ENCODE measurements at regions not wholly inside any gene's neighbourhood (a gene's known extent, or its start where the extent isn't known, plus 50 kb on each side); places are given as distances from the start of the nearest gene placed in this dataset.

DNA sequence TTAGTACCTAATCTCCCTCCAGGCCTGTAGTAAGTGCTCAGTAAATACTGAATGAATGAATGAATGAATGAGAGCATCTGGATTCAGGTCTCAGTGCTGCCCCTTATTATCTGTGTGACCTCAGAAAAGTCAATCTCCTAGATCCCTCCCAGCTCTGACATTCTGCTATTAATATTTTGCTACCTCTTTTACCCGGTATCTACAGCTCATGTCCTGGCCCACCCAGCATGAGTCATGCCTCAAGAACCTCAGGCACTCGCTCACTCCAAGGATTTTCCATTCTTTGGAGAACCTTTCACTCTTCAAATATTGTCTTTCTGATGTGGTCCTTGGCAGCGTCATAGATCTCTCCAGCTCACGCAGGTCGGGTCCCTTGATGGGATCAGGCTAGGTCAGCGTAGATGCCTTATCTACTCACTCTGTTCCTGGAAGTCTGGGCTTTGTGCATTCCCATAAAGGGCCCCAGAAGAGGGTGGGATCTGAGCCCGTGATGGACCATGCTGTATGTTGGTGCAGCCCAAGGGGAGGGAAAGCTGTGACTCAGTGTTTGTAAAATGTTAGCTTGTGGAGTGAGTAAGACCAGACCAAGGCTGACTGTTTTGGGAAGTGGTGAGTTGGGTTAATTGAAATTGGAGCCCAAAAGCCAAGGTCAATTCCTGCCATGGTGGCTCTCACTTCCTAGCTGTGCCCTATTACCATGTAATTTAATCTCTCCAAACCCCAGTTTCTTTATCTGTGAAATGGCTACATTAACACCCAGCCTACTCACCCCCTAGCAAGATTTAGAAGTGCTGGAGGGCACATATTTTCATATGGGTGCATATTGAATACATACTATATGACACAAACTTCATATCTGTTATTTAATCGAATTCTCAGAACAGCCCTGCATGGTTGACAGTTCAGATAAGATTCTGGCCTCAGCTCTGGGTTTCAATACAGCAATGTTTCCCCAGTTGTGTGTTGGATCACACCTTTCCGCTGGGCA lies 214.1 kb upstream of the USP24 start (continued):
- TF ChIP-seq GZF1 (CRISPR knock-in tag; IDR thresholded peaks at IDR 0.05) = 0 out of 2 replicates have a peak, but pooled peaks have one; percentile 39
- TF ChIP-seq ZBTB42 (CRISPR knock-in tag; IDR thresholded peaks at IDR 0.05) = no peak
- no peak for TF ChIP-seq KDM5A (IDR thresholded peaks at IDR 0.05; ENCODE audit: borderline replicate concordance, low read length)
- no peak for TF ChIP-seq AGO2 (optimal IDR thresholded peaks at IDR 0.05; ENCODE audit: low read depth, low read length)
- no peak for TF ChIP-seq HCFC1 (IDR thresholded peaks at IDR 0.05; ENCODE audit: low read depth, low read length)
- no peak for TF ChIP-seq U2AF2 (IDR thresholded peaks at IDR 0.05; ENCODE audit: low read depth, low read length)
- peak; percentile 90 for TF ChIP-seq SAP130 (CRISPR knock-in tag; IDR thresholded peaks at IDR 0.05; ENCODE audit: low read depth)
- TF ChIP-seq, protein P1, sequence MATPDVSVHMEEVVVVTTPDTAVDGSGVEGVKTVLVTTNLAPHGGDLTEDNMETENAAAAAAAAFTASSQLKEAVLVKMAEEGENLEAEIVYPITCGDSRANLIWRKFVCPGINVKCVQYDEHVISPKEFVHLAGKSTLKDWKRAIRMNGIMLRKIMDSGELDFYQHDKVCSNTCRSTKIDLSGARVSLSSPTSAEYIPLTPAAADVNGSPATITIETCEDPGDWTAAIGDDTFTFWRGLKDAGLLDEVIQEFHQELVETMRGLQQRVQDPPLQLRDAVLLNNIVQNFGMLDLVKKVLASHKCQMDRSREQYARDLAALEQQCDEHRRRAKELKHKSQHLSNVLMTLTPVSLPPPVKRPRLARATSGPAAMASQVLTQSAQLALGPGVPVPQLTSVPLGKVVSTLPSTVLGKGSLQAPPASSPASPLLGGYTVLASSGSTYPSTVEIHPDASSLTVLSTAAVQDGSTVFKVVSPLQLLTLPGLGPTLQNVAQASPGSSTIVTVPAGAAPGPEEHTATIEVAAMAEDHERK (CRISPR knock-in tag; IDR thresholded peaks at IDR 0.05; ENCODE audit: low read depth) = 0 out of 2 replicates have a peak, but pooled peaks have one; percentile 37
- no peak for TF ChIP-seq PHB2 (IDR thresholded peaks at IDR 0.05; ENCODE audit: partially characterized antibody)
- TF ChIP-seq NKX3-1 (CRISPR knock-in tag; IDR thresholded peaks at IDR 0.05) = no peak
- TF ChIP-seq ZNF124 (CRISPR knock-in tag; IDR thresholded peaks at IDR 0.05) = no peak
- TF ChIP-seq, protein P2, sequence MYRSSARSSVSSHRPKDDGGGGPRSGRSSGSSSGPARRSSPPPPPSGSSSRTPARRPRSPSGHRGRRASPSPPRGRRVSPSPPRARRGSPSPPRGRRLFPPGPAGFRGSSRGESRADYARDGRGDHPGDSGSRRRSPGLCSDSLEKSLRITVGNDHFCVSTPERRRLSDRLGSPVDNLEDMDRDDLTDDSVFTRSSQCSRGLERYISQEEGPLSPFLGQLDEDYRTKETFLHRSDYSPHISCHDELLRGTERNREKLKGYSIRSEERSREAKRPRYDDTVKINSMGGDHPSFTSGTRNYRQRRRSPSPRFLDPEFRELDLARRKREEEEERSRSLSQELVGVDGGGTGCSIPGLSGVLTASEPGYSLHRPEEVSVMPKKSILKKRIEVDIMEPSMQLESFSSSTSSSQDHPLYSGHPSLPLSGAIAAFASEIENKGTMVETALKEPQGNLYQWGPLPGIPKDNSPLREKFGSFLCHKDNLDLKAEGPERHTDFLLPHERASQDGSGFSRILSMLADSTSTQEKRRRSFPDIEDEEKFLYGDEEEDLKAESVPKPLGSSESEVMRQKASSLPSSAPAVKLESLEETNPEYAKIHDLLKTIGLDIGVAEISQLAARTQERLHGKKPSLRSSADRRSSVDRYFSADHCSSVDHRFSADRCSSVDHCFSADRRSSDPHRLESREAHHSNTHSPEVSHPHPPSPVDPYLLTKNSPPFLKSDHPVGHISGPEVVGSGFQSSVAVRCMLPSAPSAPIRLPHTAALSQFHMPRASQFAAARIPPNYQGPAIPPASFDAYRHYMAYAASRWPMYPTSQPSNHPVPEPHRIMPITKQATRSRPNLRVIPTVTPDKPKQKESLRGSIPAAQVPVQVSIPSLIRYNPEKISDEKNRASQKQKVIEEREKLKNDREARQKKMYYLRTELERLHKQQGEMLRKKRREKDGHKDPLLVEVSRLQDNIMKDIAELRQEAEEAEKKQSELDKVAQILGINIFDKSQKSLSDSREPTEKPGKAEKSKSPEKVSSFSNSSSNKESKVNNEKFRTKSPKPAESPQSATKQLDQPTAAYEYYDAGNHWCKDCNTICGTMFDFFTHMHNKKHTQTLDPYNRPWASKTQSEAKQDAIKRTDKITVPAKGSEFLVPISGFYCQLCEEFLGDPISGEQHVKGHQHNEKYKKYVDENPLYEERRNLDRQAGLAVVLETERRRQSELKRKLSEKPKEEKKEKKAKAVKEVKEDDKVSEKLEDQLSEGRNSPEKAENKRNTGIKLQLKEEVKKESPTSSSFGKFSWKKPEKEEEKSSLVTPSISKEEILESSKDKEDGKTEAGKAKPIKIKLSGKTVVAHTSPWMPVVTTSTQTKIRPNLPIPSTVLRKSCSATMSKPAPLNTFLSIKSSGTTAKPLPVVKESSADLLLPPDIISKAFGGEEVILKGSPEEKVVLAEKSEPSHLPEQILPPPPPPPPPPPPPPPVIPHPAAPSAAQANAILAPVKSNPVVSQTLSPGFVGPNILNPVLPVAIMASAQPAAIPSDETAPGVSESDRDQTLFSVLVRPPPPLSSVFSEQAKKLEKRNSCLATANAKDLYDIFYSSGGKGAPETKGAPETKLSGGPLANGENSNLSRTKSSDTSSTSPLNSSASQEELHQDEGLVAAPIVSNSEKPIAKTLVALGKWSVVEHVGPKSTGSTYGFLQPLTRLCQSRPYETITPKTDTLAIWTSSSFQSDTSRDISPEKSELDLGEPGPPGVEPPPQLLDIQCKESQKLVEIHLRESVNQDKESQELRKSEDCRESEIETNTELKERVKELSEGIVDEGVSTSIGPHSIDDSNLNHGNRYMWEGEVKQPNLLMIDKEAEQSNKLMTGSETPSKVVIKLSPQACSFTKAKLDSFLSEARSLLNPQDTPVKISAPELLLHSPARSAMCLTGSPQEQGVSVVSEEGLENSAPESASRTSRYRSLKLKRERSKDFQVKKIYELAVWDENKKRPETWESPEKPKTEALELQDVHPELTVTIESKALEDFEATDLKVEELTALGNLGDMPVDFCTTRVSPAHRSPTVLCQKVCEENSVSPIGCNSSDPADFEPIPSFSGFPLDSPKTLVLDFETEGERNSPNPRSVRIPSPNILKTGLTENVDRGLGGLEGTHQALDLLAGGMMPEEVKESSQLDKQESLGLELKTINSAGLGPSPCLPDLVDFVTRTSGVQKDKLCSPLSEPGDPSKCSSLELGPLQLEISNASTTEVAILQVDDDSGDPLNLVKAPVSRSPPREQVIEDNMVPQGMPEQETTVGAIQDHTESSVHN (CRISPR knock-in tag; IDR thresholded peaks at IDR 0.05) = no peak
- peak; percentile 97 for TF ChIP-seq RXRB (CRISPR knock-in tag; IDR thresholded peaks at IDR 0.05; ENCODE audit: borderline replicate concordance)
- peak; percentile 86; the same call in 1 of the 2 replicates for TF ChIP-seq LCORL (IDR thresholded peaks at IDR 0.05)
- peak; percentile 78; the same call in 1 of the 2 replicates for TF ChIP-seq LCORL (CRISPR knock-in tag; IDR thresholded peaks at IDR 0.05)
- TF ChIP-seq, protein P3, sequence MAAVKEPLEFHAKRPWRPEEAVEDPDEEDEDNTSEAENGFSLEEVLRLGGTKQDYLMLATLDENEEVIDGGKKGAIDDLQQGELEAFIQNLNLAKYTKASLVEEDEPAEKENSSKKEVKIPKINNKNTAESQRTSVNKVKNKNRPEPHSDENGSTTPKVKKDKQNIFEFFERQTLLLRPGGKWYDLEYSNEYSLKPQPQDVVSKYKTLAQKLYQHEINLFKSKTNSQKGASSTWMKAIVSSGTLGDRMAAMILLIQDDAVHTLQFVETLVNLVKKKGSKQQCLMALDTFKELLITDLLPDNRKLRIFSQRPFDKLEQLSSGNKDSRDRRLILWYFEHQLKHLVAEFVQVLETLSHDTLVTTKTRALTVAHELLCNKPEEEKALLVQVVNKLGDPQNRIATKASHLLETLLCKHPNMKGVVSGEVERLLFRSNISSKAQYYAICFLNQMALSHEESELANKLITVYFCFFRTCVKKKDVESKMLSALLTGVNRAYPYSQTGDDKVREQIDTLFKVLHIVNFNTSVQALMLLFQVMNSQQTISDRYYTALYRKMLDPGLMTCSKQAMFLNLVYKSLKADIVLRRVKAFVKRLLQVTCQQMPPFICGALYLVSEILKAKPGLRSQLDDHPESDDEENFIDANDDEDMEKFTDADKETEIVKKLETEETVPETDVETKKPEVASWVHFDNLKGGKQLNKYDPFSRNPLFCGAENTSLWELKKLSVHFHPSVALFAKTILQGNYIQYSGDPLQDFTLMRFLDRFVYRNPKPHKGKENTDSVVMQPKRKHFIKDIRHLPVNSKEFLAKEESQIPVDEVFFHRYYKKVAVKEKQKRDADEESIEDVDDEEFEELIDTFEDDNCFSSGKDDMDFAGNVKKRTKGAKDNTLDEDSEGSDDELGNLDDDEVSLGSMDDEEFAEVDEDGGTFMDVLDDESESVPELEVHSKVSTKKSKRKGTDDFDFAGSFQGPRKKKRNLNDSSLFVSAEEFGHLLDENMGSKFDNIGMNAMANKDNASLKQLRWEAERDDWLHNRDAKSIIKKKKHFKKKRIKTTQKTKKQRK (IDR thresholded peaks at IDR 0.05; ENCODE audit: low read length) = no peak
- TF ChIP-seq ZNF558 (CRISPR knock-in tag; IDR thresholded peaks at IDR 0.05; ENCODE audit: borderline replicate concordance) = no peak
